ENCODE measurements at regions not wholly inside any gene's neighbourhood (a gene's known extent, or its start where the extent isn't known, plus 50 kb on each side); places are given as distances from the start of the nearest gene placed in this dataset.

GRCh38 chr3:184632551-184633236 lies 71.1 kb downstream of the EPHB3 start:
- TF ChIP-seq, protein P1, sequence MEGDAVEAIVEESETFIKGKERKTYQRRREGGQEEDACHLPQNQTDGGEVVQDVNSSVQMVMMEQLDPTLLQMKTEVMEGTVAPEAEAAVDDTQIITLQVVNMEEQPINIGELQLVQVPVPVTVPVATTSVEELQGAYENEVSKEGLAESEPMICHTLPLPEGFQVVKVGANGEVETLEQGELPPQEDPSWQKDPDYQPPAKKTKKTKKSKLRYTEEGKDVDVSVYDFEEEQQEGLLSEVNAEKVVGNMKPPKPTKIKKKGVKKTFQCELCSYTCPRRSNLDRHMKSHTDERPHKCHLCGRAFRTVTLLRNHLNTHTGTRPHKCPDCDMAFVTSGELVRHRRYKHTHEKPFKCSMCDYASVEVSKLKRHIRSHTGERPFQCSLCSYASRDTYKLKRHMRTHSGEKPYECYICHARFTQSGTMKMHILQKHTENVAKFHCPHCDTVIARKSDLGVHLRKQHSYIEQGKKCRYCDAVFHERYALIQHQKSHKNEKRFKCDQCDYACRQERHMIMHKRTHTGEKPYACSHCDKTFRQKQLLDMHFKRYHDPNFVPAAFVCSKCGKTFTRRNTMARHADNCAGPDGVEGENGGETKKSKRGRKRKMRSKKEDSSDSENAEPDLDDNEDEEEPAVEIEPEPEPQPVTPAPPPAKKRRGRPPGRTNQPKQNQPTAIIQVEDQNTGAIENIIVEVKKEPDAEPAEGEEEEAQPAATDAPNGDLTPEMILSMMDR (IDR thresholded peaks at IDR 0.05): no peak
- Histone ChIP-seq H3K27ac (no peak overlapping the region), H3K4me3 (no peak overlapping the region)
- no peak for DNase-seq (ENCODE audit: low spot score)
